B cell (primary cell): ENCODE measurements at regions not wholly inside any gene's neighbourhood (a gene's known extent, or its start where the extent isn't known, plus 50 kb on each side); places are given as distances from the start of the nearest gene placed in this dataset.

Source experiments
- CTCF ChIP-seq: fragments of 200-600 bp; IDR thresholded peaks from one replicate; pipeline ENCODE4 v1.8.0; 2022; ENCODE audit warnings: antibody characterized with exemption, mild to moderate bottlenecking
- EZH2 ChIP-seq: IDR thresholded peaks from 2 replicates; pipeline ENCODE4 v1.6.1; 2012; ENCODE audit warnings: borderline replicate concordance, low read depth, mild to moderate bottlenecking, moderate library complexity, low read length; ENCODE audit not compliant: insufficient read depth, poor library complexity, severe bottlenecking

DNA sequence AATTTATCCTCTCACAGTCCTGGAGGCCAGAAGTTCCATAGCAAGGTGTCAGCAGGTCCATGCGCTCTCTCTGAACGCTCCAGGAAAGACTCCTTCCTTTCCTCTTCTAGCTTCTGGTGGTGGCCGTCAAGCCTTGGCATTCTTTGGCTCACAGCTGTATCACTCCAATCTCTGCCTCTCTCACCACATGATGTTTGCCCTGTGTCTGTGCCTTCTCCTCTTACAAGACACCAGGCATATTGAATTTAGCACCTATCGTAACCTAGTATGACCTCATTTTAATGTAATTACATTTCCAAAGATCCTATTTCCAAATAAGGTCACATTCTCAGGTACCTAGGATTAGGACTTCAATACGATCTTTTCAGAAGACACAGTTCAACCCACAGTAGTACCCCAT lies 428.5 kb downstream of the CD83 start:
- TF ChIP-seq CTCF = no peak
- no peak for TF ChIP-seq EZH2
